LNCaP clone FGC (cell line): ENCODE measurements at regions not wholly inside any gene's neighbourhood (a gene's known extent, or its start where the extent isn't known, plus 50 kb on each side); places are given as distances from the start of the nearest gene placed in this dataset.

Experiments
- DNase-seq: peaks from one replicate; pipeline ENCODE4 v3.0.0-alpha.2; 2011; ENCODE audit warnings: low read depth
- H3K4me3 ChIP-seq: 2 replicates; pipeline ENCODE4 v1.5.1; 2011; ENCODE audit warnings: mild to moderate bottlenecking, low read depth, low read length, control low read depth
- CTCF ChIP-seq: IDR thresholded peaks from 2 replicates; pipeline ENCODE4 v1.5.1; 2012; ENCODE audit warnings: mild to moderate bottlenecking; ENCODE audit not compliant: control insufficient read depth, insufficient read depth; ENCODE audit errors: extremely low read depth

GRCh38 chr10:91023700-91024398 is 103.0 kb upstream of the ANKRD1 start:
- H3K4me3 ChIP-seq = no peak overlapping the region
- DNase-seq = no peak
- no peak for TF ChIP-seq CTCF

GRCh38 chr10:91024541-91024940 is 103.7 kb upstream of the ANKRD1 start:
- TF ChIP-seq CTCF = no peak
- no peak overlapping the region for H3K4me3 ChIP-seq
- no peak for DNase-seq

GRCh38 chr10:91032611-91033206 is 111.8 kb upstream of the ANKRD1 start:
- no peak overlapping the region for H3K4me3 ChIP-seq
- TF ChIP-seq CTCF = no peak
- DNase-seq = no peak

GRCh38 chr10:91033324-91033950 is 112.5 kb upstream of the ANKRD1 start:
- no peak overlapping the region for H3K4me3 ChIP-seq
- no peak for DNase-seq
- no peak for TF ChIP-seq CTCF

GRCh38 chr10:91034042-91034441 is 113.2 kb upstream of the ANKRD1 start:
- H3K4me3 ChIP-seq = no peak overlapping the region
- no peak for TF ChIP-seq CTCF
- DNase-seq = no peak

GRCh38 chr10:91034494-91035159 is 113.7 kb upstream of the ANKRD1 start:
- H3K4me3 ChIP-seq = no peak overlapping the region
- no peak for DNase-seq

More at GRCh38 chr10:91034494-91035159, 113.7 kb upstream of the ANKRD1 start:
- no peak for TF ChIP-seq CTCF
